ENCODE measurements at regions not wholly inside any gene's neighbourhood (a gene's known extent, or its start where the extent isn't known, plus 50 kb on each side); places are given as distances from the start of the nearest gene placed in this dataset.

DNA sequence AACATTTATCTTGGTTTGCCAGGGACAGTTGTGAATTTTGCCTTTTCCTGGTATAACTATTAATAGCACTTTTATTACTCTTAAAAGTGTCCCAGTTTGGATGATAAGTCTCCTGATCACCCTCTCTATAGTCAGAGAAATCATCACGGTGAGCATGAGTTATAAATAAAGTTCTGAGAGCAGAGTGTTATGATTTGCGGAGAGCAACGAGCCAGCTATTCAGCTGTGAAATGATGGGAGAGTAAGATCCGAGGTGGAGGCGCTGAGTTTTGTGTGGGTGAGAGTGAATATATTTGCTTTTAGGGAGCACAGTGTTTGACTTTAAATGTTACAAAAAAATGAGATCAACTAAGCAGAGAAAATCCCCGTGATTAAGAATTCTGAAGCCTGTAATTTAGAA, 179.6 kb downstream of the DSC3 start:
- Histone ChIP-seq H3K9me3 (ENCODE audit: insufficient read depth, low read depth, low read length) (no peaks in the 10 kb centered on the region), H4K20me1 (ENCODE audit: insufficient read depth, low read length, poor library complexity, severe bottlenecking) (no peaks in the 10 kb centered on the region), H3K9ac (ENCODE audit: low read depth, low read length, poor library complexity, severe bottlenecking) (no peak overlapping the region), H3K4me3 (ENCODE audit: low read length, poor library complexity, severe bottlenecking) (no peak overlapping the region), H3F3A (ENCODE audit: low read depth) (no peaks in the 10 kb centered on the region), H3K36me3 (ENCODE audit: insufficient read depth, low read length) (no peaks in the 10 kb centered on the region), H3K79me2 (ENCODE audit: insufficient read depth, low read length) (no peaks in the 10 kb centered on the region), H3K9me2 (replicated peaks; ENCODE audit: low read depth, low read length) (no peaks in the 10 kb centered on the region), H3K27me3 (ENCODE audit: insufficient read depth, low read length, poor library complexity, severe bottlenecking) (no peaks in the 10 kb centered on the region), H3K4me1 (ENCODE audit: insufficient read depth, low read length, poor library complexity, severe bottlenecking) (no peaks in the 10 kb centered on the region), H2AFZ (ENCODE audit: low read length) (no peak overlapping the region), H3K4me2 (ENCODE audit: low read depth, low read length, poor library complexity, severe bottlenecking) (no peak overlapping the region)
- no peak for TF ChIP-seq EZH2phosphoT487 (IDR thresholded peaks at IDR 0.05; ENCODE audit: borderline replicate concordance)
- TF ChIP-seq, protein P1, sequence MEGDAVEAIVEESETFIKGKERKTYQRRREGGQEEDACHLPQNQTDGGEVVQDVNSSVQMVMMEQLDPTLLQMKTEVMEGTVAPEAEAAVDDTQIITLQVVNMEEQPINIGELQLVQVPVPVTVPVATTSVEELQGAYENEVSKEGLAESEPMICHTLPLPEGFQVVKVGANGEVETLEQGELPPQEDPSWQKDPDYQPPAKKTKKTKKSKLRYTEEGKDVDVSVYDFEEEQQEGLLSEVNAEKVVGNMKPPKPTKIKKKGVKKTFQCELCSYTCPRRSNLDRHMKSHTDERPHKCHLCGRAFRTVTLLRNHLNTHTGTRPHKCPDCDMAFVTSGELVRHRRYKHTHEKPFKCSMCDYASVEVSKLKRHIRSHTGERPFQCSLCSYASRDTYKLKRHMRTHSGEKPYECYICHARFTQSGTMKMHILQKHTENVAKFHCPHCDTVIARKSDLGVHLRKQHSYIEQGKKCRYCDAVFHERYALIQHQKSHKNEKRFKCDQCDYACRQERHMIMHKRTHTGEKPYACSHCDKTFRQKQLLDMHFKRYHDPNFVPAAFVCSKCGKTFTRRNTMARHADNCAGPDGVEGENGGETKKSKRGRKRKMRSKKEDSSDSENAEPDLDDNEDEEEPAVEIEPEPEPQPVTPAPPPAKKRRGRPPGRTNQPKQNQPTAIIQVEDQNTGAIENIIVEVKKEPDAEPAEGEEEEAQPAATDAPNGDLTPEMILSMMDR (conservative IDR thresholded peaks at IDR 0.05; ENCODE audit: low read length), result no peak

- TF ChIP-seq, protein P1 (conservative IDR thresholded peaks at IDR 0.05; ENCODE audit: low read length), result no peak
- TF ChIP-seq EZH2phosphoT487 (IDR thresholded peaks at IDR 0.05; ENCODE audit: borderline replicate concordance), result no peak
- no peaks in the 10 kb centered on the region for H4K20me1 ChIP-seq (ENCODE audit: insufficient read depth, low read length, poor library complexity, severe bottlenecking)
- no peaks in the 10 kb centered on the region for H3F3A ChIP-seq (ENCODE audit: low read depth)
- H3K9ac ChIP-seq (ENCODE audit: low read depth, low read length, poor library complexity, severe bottlenecking), result no peak overlapping the region
- no peaks in the 10 kb centered on the region for H3K4me1 ChIP-seq (ENCODE audit: insufficient read depth, low read length, poor library complexity, severe bottlenecking)
- H3K9me3 ChIP-seq (ENCODE audit: insufficient read depth, low read depth, low read length), result no peaks in the 10 kb centered on the region
- H2AFZ ChIP-seq (ENCODE audit: low read length), result no peak overlapping the region
- no peaks in the 10 kb centered on the region for H3K79me2 ChIP-seq (ENCODE audit: insufficient read depth, low read length)
- H3K4me2 ChIP-seq (ENCODE audit: low read depth, low read length, poor library complexity, severe bottlenecking), result no peak overlapping the region
- H3K9me2 ChIP-seq (replicated peaks; ENCODE audit: low read depth, low read length), result no peaks in the 10 kb centered on the region
- no peaks in the 10 kb centered on the region for H3K27me3 ChIP-seq (ENCODE audit: insufficient read depth, low read length, poor library complexity, severe bottlenecking)
- no peaks in the 10 kb centered on the region for H3K36me3 ChIP-seq (ENCODE audit: insufficient read depth, low read length)
- no peak overlapping the region for H3K4me3 ChIP-seq (ENCODE audit: low read length, poor library complexity, severe bottlenecking)
These were observed 181.8 kb downstream of the DSC3 start for GRCh38 chr18:30860741-30861140.

DNA sequence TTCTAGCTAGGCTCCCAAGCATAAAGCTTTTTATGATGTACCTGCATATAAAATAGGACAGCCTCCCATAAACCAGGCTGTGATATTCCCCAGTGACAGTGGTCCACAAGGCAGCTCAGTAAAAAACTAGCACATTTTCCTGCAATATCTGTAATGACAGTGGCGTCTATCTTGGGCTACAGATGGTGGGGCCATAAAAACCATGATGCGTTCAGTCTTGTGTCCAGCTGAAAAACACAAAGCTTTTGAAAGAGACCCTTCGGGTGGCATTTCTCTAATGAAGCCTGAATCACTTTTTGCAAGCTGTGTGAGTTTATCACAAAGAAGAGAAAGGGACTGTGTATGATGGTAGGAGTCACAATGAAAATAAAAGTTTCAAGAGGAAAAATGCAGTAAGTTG, 183.5 kb downstream of the DSC3 start:
- Histone ChIP-seq H3K9ac (ENCODE audit: low read depth, low read length, poor library complexity, severe bottlenecking) (no peak overlapping the region), H3K36me3 (ENCODE audit: insufficient read depth, low read length) (no peaks in the 10 kb centered on the region), H2AFZ (ENCODE audit: low read length) (no peak overlapping the region), H3K9me3 (ENCODE audit: insufficient read depth, low read depth, low read length) (no peaks in the 10 kb centered on the region), H3K79me2 (ENCODE audit: insufficient read depth, low read length) (no peaks in the 10 kb centered on the region), H3F3A (ENCODE audit: low read depth) (no peaks in the 10 kb centered on the region), H4K20me1 (ENCODE audit: insufficient read depth, low read length, poor library complexity, severe bottlenecking) (no peaks in the 10 kb centered on the region), H3K27me3 (ENCODE audit: insufficient read depth, low read length, poor library complexity, severe bottlenecking) (no peaks in the 10 kb centered on the region), H3K4me3 (ENCODE audit: low read length, poor library complexity, severe bottlenecking) (no peak overlapping the region), H3K9me2 (replicated peaks; ENCODE audit: low read depth, low read length) (no peaks in the 10 kb centered on the region), H3K4me1 (ENCODE audit: insufficient read depth, low read length, poor library complexity, severe bottlenecking) (no peaks in the 10 kb centered on the region), H3K4me2 (ENCODE audit: low read depth, low read length, poor library complexity, severe bottlenecking) (no peak overlapping the region)
- TF ChIP-seq EZH2phosphoT487 (IDR thresholded peaks at IDR 0.05; ENCODE audit: borderline replicate concordance), result no peak
- TF ChIP-seq, protein P1 (conservative IDR thresholded peaks at IDR 0.05; ENCODE audit: low read length), result no peak
